B cell (primary cell): ENCODE measurements at regions not wholly inside any gene's neighbourhood (a gene's known extent, or its start where the extent isn't known, plus 50 kb on each side); places are given as distances from the start of the nearest gene placed in this dataset.

Experiments used
- ATAC-seq: fragments of 200-7000 bp; cut with Tn5 transposase; one replicate; pipeline ENCODE4 v1.10.0; 2021; ENCODE audit warnings: low read depth, mild to moderate bottlenecking, moderate number of reproducible peaks, moderate library complexity
- CTCF ChIA-PET: fragments of 350-600 bp; sonication (Branson Sonifier 250); formaldehyde crosslinking; loops from one replicate; lab custom pipeline; 2021; ENCODE audit warnings: antibody characterized with exemption, inconsistent platforms; lab: Charles Lee
- POLR2A ChIA-PET: fragments of 350-600 bp; sonication (Branson Sonifier 250); formaldehyde crosslinking; loops from one replicate; lab custom pipeline; 2021; ENCODE audit warnings: antibody characterized with exemption; lab: Charles Lee
- DNase-seq: peaks from one replicate; pipeline ENCODE4 v3.0.0; 2013
- H2AFZ ChIP-seq: 2 replicates; pipeline ENCODE4 v1.6.1; 2012; ENCODE audit warnings: mild to moderate bottlenecking, low read depth, low read length; ENCODE audit not compliant: insufficient read depth, poor library complexity, severe bottlenecking
- H3K27ac ChIP-seq, 2 donors: 1 replicate in 1 of 2; 2 replicates in 1 of 2; pipeline ENCODE4 v1.5.1; 2012 to 2013; ENCODE audit warnings: low read length in 2 of 2, mild to moderate bottlenecking in 2 of 2, moderate library complexity in 1 of 2
- H3K27me3 ChIP-seq, 4 experiments: fragments of 200-600 bp in 1 of 4; sonication (generic) in 1 of 4; replicated peaks in 1 of 4; 1 replicate in 2 of 4; 2 replicates in 2 of 4; pipeline versions ENCODE4 v1.6.1 to v1.7.0; 2013 to 2016; ENCODE audit warnings: low read length in 3 of 4, mild to moderate bottlenecking in 2 of 4, mixed read lengths in 1 of 4, moderate library complexity in 1 of 4; ENCODE audit not compliant: insufficient read depth in 4 of 4, control insufficient read depth in 3 of 4; ENCODE audit errors: control extremely low read depth in 1 of 4
- H3K36me3 ChIP-seq, 2 experiments: replicated peaks in 1 of 2; 1 replicate in 1 of 2; 2 replicates in 1 of 2; pipeline versions ENCODE4 v1.6.1 to v1.7.1; 2013; ENCODE audit warnings: low read length in 1 of 2; ENCODE audit not compliant: insufficient read depth in 2 of 2, control insufficient read depth in 1 of 2; ENCODE audit errors: control extremely low read depth in 1 of 2, extremely low read depth in 1 of 2
- H3K4me1 ChIP-seq, 2 donors: fragments of 200-600 bp in 1 of 2; sonication (generic) in 1 of 2; 1 replicate in 1 of 2; 2 replicates in 1 of 2; pipeline versions ENCODE4 v1.5.1 to v1.6.1; 2013 to 2017; ENCODE audit warnings: low read length in 2 of 2; ENCODE audit not compliant: control insufficient read depth in 2 of 2, insufficient read depth in 2 of 2
- H3K4me2 ChIP-seq: replicated peaks from 2 replicates; pipeline ENCODE3; 2012; ENCODE audit warnings: mild to moderate bottlenecking, low read depth, low read length; ENCODE audit not compliant: poor library complexity, severe bottlenecking
- H3K4me3 ChIP-seq, 5 experiments: fragments of 200-600 bp in 1 of 5; sonication (generic) in 1 of 5; 1 replicate in 3 of 5; 2 replicates in 2 of 5; pipeline versions ENCODE4 v1.5.1 to v1.7.0; 2011 to 2016; ENCODE audit warnings: low read length in 4 of 5, mild to moderate bottlenecking in 4 of 5, low read depth in 2 of 5, control low read depth in 1 of 5, moderate library complexity in 1 of 5; ENCODE audit not compliant: insufficient read depth in 1 of 5; ENCODE audit errors: control extremely low read depth in 1 of 5, extremely low read depth in 1 of 5
- H3K79me2 ChIP-seq: fragments of 200-600 bp; sonication (generic); one replicate; pipeline ENCODE4 v1.6.0; 2016; ENCODE audit warnings: low read length; ENCODE audit not compliant: control insufficient read depth, insufficient read depth
- H3K9ac ChIP-seq: fragments of 200-600 bp; sonication (generic); 2 replicates; pipeline ENCODE4 v1.6.1; 2017; ENCODE audit warnings: mild to moderate bottlenecking, low read length, moderate library complexity
- H3K9me3 ChIP-seq, 3 donors: one replicate each; pipeline versions ENCODE4 v1.6.1 to v1.7.1; 2013; ENCODE audit warnings: low read length in 2 of 3; ENCODE audit not compliant: control insufficient read depth in 2 of 3, insufficient read depth in 1 of 3; ENCODE audit errors: control extremely low read depth in 1 of 3
- H4K20me1 ChIP-seq: 2 replicates; pipeline ENCODE4 v1.6.0; 2012; ENCODE audit warnings: mild to moderate bottlenecking, low read length; ENCODE audit not compliant: insufficient read depth, control insufficient read depth, poor library complexity, severe bottlenecking
- H3K27ac Mint-ChIP-seq: one replicate; pipeline ENCODE4 v1.8.0; 2021; ENCODE audit warnings: mixed read lengths
- H3K27me3 Mint-ChIP-seq: one replicate; pipeline ENCODE4 v1.8.0; 2021; ENCODE audit warnings: mixed read lengths
- H3K4me1 Mint-ChIP-seq: one replicate; pipeline ENCODE4 v1.8.0; 2021; ENCODE audit warnings: mixed read lengths
- H3K4me3 Mint-ChIP-seq: one replicate; pipeline ENCODE4 v1.8.0; 2021; ENCODE audit warnings: mixed read lengths
- H3K9me3 Mint-ChIP-seq: one replicate; pipeline ENCODE4 v1.8.0; 2022; ENCODE audit warnings: mixed read lengths; ENCODE audit not compliant: insufficient read depth
- CTCF ChIP-seq: fragments of 200-600 bp; IDR thresholded peaks from one replicate; pipeline ENCODE4 v1.8.0; 2022; ENCODE audit warnings: antibody characterized with exemption, mild to moderate bottlenecking
- EZH2 ChIP-seq: IDR thresholded peaks from 2 replicates; pipeline ENCODE4 v1.6.1; 2012; ENCODE audit warnings: borderline replicate concordance, low read depth, mild to moderate bottlenecking, moderate library complexity, low read length; ENCODE audit not compliant: insufficient read depth, poor library complexity, severe bottlenecking
- WGBS: methylation state at CpG from one replicate; pipeline ENCODE4 v1.1.5; 2013; ENCODE audit warnings: missing lambda C conversion rate; ENCODE audit not compliant: insufficient coverage; 5-methylcytosine and 5-hydroxymethylcytosine counted together
- intact Hi-C: fragments of 100-400 bp; cut with micrococcal nuclease; formaldehyde crosslinking; loops from one replicate; pipeline ENCODE4 v1.10.0; 2022

DNA sequence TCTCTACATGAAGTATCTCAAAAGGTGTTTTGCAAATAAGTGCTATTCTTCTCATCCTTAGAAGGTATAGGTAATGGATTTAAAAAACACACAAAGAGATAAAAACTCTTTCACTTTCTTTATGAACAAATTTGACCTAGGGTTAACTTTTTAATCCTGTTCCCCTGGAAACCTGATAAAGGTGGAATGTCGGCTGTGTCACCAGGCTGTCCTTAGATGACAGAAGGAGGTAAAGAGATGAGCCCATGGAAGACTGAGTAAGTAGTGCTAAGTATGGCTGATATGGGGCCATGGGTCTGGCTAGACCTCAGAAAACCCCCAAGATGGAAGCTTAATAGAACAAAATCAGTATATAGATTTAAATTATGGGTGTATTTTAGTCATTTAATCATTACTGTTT is 153.8 kb upstream of the LSM14A start:
- ATAC-seq (no peak), DNase-seq (no peak)
- Histone ChIP-seq H3K79me2 (no peaks in the 10 kb centered on the region), H3K9ac (no peak overlapping the region), H3K27me3 (peaks cover 0 to 6% (median 2%) of the 10 kb centered on the region in 4 experiments), H4K20me1 (no peaks in the 10 kb centered on the region), H3K4me3 (no peak overlapping the region), H3K4me2 (no peak overlapping the region), H3K36me3 (no peaks in the 10 kb centered on the region), H3K27ac (no peak overlapping the region), H3K4me1 (no peaks in the 10 kb centered on the region), H2AFZ (no peak overlapping the region), H3K9me3 (peaks cover 1 to 6% (median 3%) of the 10 kb centered on the region in 3 donors)
- Mint-ChIP-seq H3K4me1 (no peaks in the 10 kb centered on the region), H3K27ac (no peak overlapping the region), H3K4me3 (no peak overlapping the region), H3K27me3 (peaks cover 50% of the 10 kb centered on the region), H3K9me3 (peaks cover 14% of the 10 kb centered on the region)
- TF ChIP-seq EZH2 = no peak
- no peak for TF ChIP-seq CTCF
- intact Hi-C loops = no loop called here
- POLR2A ChIA-PET = no interaction called here
- WGBS = no CpG with 5 or more reads among the region's 1 CpG
- CTCF ChIA-PET = no interaction called here

DNA sequence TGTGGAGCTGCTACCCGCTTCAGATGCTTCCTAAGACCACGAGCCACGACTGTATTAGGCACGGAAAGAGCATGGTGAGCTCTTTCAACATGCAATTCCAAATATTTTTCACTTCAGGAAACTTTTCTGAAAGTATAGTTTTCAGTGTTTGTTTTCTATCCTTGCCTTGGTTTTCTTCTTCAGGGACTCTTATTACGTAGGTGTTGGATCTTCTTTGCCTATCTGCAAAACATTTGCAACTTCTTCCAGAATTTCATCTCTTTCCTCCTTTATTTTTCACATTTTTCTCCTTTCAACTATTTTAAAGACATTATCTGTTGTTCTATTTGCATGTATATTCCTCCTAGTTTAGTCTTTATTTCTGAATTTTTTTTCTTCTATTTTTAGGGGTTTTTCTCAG is 148.9 kb upstream of the LSM14A start:
- H4K20me1 ChIP-seq = no peaks in the 10 kb centered on the region
- H3K36me3 ChIP-seq = no peaks in the 10 kb centered on the region
- ATAC-seq (no peak), DNase-seq (no peak)
- no peak overlapping the region for H2AFZ ChIP-seq
- H3K4me1 Mint-ChIP-seq = no peaks in the 10 kb centered on the region
- H3K9me3 Mint-ChIP-seq = peaks cover 7% of the 10 kb centered on the region
- no peaks in the 10 kb centered on the region for H3K4me1 ChIP-seq
- peaks cover 1 to 14% (median 7%) of the 10 kb centered on the region in 3 donors for H3K9me3 ChIP-seq
- TF ChIP-seq CTCF (no peak), EZH2 (no peak)
- H3K9ac ChIP-seq = no peak overlapping the region
- WGBS = no CpG with 5 or more reads among the region's 5 CpGs
- peaks cover 0 to 11% (median 0%) of the 10 kb centered on the region in 4 experiments for H3K27me3 ChIP-seq
- no peak overlapping the region for H3K27ac Mint-ChIP-seq
- intact Hi-C loops = no loop called here
- no peaks in the 10 kb centered on the region for H3K79me2 ChIP-seq
- H3K27me3 Mint-ChIP-seq = peaks cover 40% of the 10 kb centered on the region
- no peak overlapping the region for H3K4me3 Mint-ChIP-seq
- ChIA-PET POLR2A (no interaction called here), CTCF (no interaction called here)
- H3K27ac ChIP-seq = no peak overlapping the region
- H3K4me3 ChIP-seq = no peak overlapping the region
- no peak overlapping the region for H3K4me2 ChIP-seq
